NT2/D1 (cell line): ENCODE measurements at regions not wholly inside any gene's neighbourhood (a gene's known extent, or its start where the extent isn't known, plus 50 kb on each side); places are given as distances from the start of the nearest gene placed in this dataset.

Experiments used
- SUZ12 ChIP-seq: IDR thresholded peaks from 2 replicates; pipeline ENCODE4 v1.6.1; 2011; ENCODE audit not compliant: insufficient read length, insufficient read depth; ENCODE audit errors: extremely low read depth
- YY1 ChIP-seq: IDR thresholded peaks from 2 replicates; pipeline ENCODE4 v1.6.1; 2011; ENCODE audit not compliant: insufficient read length, insufficient read depth
- ZNF274 ChIP-seq: IDR thresholded peaks from 2 replicates; pipeline ENCODE4 v1.6.1; 2011; ENCODE audit warnings: mild to moderate bottlenecking, low read depth, low read length

GRCh38 chr6:23340271-23340670, 770.9 kb downstream of the HDGFL1 start:
- TF ChIP-seq YY1 = no peak
- TF ChIP-seq SUZ12 = no peak
- no peak for TF ChIP-seq ZNF274
